ENCODE measurements at regions not wholly inside any gene's neighbourhood (a gene's known extent, or its start where the extent isn't known, plus 50 kb on each side); places are given as distances from the start of the nearest gene placed in this dataset.

DNA sequence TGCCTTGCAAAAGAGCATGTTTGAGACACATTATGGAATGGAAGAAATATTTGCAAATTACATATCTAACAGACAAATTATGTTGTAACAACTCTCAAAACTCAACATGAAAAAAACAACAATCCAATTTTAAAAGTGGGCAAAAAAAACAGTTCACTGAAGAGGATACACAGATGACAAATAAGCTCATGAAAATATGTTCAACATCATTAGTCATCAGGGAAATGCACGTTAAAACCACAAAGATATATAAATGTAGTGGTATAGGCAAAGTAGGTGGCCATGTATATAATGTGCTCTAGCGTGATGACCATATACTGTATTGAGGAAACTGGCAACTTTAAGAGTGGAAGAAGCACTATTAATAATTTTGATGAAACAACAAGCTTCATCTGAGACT is 220.1 kb downstream of the IRS1 start:
- TF ChIP-seq, protein P1, sequence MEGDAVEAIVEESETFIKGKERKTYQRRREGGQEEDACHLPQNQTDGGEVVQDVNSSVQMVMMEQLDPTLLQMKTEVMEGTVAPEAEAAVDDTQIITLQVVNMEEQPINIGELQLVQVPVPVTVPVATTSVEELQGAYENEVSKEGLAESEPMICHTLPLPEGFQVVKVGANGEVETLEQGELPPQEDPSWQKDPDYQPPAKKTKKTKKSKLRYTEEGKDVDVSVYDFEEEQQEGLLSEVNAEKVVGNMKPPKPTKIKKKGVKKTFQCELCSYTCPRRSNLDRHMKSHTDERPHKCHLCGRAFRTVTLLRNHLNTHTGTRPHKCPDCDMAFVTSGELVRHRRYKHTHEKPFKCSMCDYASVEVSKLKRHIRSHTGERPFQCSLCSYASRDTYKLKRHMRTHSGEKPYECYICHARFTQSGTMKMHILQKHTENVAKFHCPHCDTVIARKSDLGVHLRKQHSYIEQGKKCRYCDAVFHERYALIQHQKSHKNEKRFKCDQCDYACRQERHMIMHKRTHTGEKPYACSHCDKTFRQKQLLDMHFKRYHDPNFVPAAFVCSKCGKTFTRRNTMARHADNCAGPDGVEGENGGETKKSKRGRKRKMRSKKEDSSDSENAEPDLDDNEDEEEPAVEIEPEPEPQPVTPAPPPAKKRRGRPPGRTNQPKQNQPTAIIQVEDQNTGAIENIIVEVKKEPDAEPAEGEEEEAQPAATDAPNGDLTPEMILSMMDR (IDR thresholded peaks at IDR 0.05; ENCODE audit: insufficient read depth, low read length): no peak
- no peak for TF ChIP-seq POLR2AphosphoS5 (IDR thresholded peaks at IDR 0.05; ENCODE audit: low read depth)
- TF ChIP-seq GABPA (IDR thresholded peaks at IDR 0.05; ENCODE audit: low read depth): no peak
- TF ChIP-seq, protein P2, sequence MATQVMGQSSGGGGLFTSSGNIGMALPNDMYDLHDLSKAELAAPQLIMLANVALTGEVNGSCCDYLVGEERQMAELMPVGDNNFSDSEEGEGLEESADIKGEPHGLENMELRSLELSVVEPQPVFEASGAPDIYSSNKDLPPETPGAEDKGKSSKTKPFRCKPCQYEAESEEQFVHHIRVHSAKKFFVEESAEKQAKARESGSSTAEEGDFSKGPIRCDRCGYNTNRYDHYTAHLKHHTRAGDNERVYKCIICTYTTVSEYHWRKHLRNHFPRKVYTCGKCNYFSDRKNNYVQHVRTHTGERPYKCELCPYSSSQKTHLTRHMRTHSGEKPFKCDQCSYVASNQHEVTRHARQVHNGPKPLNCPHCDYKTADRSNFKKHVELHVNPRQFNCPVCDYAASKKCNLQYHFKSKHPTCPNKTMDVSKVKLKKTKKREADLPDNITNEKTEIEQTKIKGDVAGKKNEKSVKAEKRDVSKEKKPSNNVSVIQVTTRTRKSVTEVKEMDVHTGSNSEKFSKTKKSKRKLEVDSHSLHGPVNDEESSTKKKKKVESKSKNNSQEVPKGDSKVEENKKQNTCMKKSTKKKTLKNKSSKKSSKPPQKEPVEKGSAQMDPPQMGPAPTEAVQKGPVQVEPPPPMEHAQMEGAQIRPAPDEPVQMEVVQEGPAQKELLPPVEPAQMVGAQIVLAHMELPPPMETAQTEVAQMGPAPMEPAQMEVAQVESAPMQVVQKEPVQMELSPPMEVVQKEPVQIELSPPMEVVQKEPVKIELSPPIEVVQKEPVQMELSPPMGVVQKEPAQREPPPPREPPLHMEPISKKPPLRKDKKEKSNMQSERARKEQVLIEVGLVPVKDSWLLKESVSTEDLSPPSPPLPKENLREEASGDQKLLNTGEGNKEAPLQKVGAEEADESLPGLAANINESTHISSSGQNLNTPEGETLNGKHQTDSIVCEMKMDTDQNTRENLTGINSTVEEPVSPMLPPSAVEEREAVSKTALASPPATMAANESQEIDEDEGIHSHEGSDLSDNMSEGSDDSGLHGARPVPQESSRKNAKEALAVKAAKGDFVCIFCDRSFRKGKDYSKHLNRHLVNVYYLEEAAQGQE (IDR thresholded peaks at IDR 0.05; ENCODE audit: insufficient replicate concordance, low read depth): no peak
- no peak for TF ChIP-seq SPI1 (IDR thresholded peaks at IDR 0.05; ENCODE audit: borderline replicate concordance, low read depth)
